SK-N-SH (cell line): ENCODE measurements at regions not wholly inside any gene's neighbourhood (a gene's known extent, or its start where the extent isn't known, plus 50 kb on each side); places are given as distances from the start of the nearest gene placed in this dataset.
A peak's percentile ranks its signal among the peaks of the same experiment; 100 is the strongest.

Experiments used
- CTCF ChIA-PET: fragments of 300-600, 350-600 bp; formaldehyde crosslinking; extraction: SDS; loops from one replicate; lab custom pipeline; 2021; lab: Yijun Ruan, JAX
- POLR2A ChIA-PET: fragments of 350-600 bp; sonication (Branson Sonifier 250); formaldehyde crosslinking; extraction: SDS; loops from one replicate; lab custom pipeline; 2020; ENCODE audit warnings: antibody characterized with exemption, inconsistent platforms; lab: Yijun Ruan, JAX
- DNase-seq: peaks from one replicate; pipeline ENCODE4 v3.0.0; 2012
- H2AFZ ChIP-seq: fragments of 200-600 bp; sonication (generic); 2 replicates; pipeline ENCODE4 v1.8.1; 2016; ENCODE audit warnings: antibody characterized with exemption, mild to moderate bottlenecking, low read depth
- H3F3A ChIP-seq: fragments of 200-600 bp; sonication (generic); replicated peaks from 2 replicates; pipeline ENCODE3; 2016; ENCODE audit warnings: antibody characterized with exemption, mild to moderate bottlenecking; ENCODE audit not compliant: insufficient read depth
- H3K27ac ChIP-seq, 2 experiments: fragments of 200-500 bp in 1 of 2; fragments of 200-600 bp in 1 of 2; sonication (Bioruptor generic) in 1 of 2; sonication (generic), shearing (Covaris generic) in 1 of 2; 2 replicates each; pipeline versions ENCODE4 v1.5.1 to v1.6.1; 2014 to 2016; ENCODE audit warnings: low read depth in 2 of 2, inconsistent platforms in 1 of 2, low read length in 1 of 2, mild to moderate bottlenecking in 1 of 2, mixed read lengths in 1 of 2
- H3K27me3 ChIP-seq: fragments of 200-600 bp; sonication (generic), shearing (Covaris generic); 2 replicates; pipeline ENCODE4 v1.6.1; 2016; ENCODE audit warnings: mixed run types; ENCODE audit not compliant: insufficient read depth
- H3K36me3 ChIP-seq, 2 experiments: fragments of 200-500 bp in 1 of 2; fragments of 200-600 bp in 1 of 2; sonication (Bioruptor generic) in 1 of 2; sonication (generic) in 1 of 2; replicated peaks in 1 of 2; 2 replicates each; pipeline versions ENCODE3 to v1.5.1; 2014 to 2016; ENCODE audit warnings: low read length in 1 of 2, mild to moderate bottlenecking in 1 of 2; ENCODE audit not compliant: insufficient read depth in 2 of 2, control insufficient read depth in 1 of 2
- H3K4me1 ChIP-seq, 2 experiments: fragments of 200-500 bp in 1 of 2; fragments of 200-600 bp in 1 of 2; sonication (Bioruptor generic) in 1 of 2; sonication (generic), shearing (Covaris generic) in 1 of 2; 2 replicates each; pipeline versions ENCODE4 v1.5.1 to v1.6.1; 2014 to 2016; ENCODE audit warnings: low read depth in 1 of 2, low read length in 1 of 2, mixed run types in 1 of 2; ENCODE audit not compliant: insufficient read depth in 2 of 2, control insufficient read depth in 1 of 2
- H3K4me2 ChIP-seq: fragments of 200-600 bp; sonication (generic), shearing (Covaris generic); 2 replicates; pipeline ENCODE4 v1.6.1; 2017; ENCODE audit warnings: mixed run types
- H3K4me3 ChIP-seq, 2 experiments: fragments of 200-500 bp in 1 of 2; fragments of 200-600 bp in 1 of 2; sonication (Bioruptor generic) in 1 of 2; sonication (generic), shearing (Covaris generic) in 1 of 2; 2 replicates each; pipeline versions ENCODE4 v1.5.1 to v1.8.1; 2014 to 2016; ENCODE audit warnings: low read depth in 2 of 2, inconsistent platforms in 1 of 2, low read length in 1 of 2, mild to moderate bottlenecking in 1 of 2, mixed read lengths in 1 of 2, moderate library complexity in 1 of 2
- H3K79me2 ChIP-seq: fragments of 200-600 bp; sonication (generic); 2 replicates; pipeline ENCODE4 v1.8.1; 2017; ENCODE audit warnings: mild to moderate bottlenecking; ENCODE audit not compliant: insufficient read depth
- H3K9ac ChIP-seq: fragments of 200-600 bp; sonication (generic); 2 replicates; pipeline ENCODE4 v1.6.1; 2017; ENCODE audit warnings: mixed run types
- H3K9me2 ChIP-seq: fragments of 200-600 bp; sonication (generic); 2 replicates; pipeline ENCODE4 v1.6.1; 2017; ENCODE audit warnings: mixed run types
- H3K9me3 ChIP-seq: fragments of 200-600 bp; sonication (generic); 2 replicates; pipeline ENCODE4 v1.6.1; 2017; ENCODE audit warnings: mixed run types, mild to moderate bottlenecking, moderate library complexity
- H4K20me1 ChIP-seq: fragments of 200-600 bp; sonication (generic); 2 replicates; pipeline ENCODE4 v1.6.1; 2017; ENCODE audit warnings: mild to moderate bottlenecking, mixed run types; ENCODE audit not compliant: insufficient read depth
- CHD2 ChIP-seq: fragments of 150-350 bp; IDR thresholded peaks from 2 replicates; pipeline ENCODE4 v1.6.1; 2018; ENCODE audit warnings: low read length; ENCODE audit not compliant: partially characterized antibody
- EP300 ChIP-seq, 2 experiments: IDR thresholded peaks; 2 replicates each; pipeline versions ENCODE4 v1.4.0 to v1.6.1; 2012; ENCODE audit warnings: borderline replicate concordance in 1 of 2, low read depth in 1 of 2, low read length in 1 of 2
- FOSL2 ChIP-seq: IDR thresholded peaks from 2 replicates; pipeline ENCODE4 v1.4.0; 2012; ENCODE audit warnings: low read depth, mild to moderate bottlenecking, moderate library complexity, borderline replicate concordance
- FOXJ3 ChIP-seq: sonication (generic); formaldehyde crosslinking; IDR thresholded peaks from 2 replicates; pipeline ENCODE4 v1.5.1; 2020; ENCODE audit warnings: mild to moderate bottlenecking, missing genetic modification reagents
- FOXM1 ChIP-seq: IDR thresholded peaks from 2 replicates; pipeline ENCODE4 v1.4.0; 2012; ENCODE audit warnings: low read depth, mild to moderate bottlenecking
- GATA2 ChIP-seq: sonication (generic); formaldehyde crosslinking; IDR thresholded peaks from 2 replicates; pipeline ENCODE4 v1.5.0; 2020; ENCODE audit warnings: mild to moderate bottlenecking, missing genetic modification reagents
- JUND ChIP-seq: IDR thresholded peaks from 2 replicates; pipeline ENCODE4 v1.4.0; 2012
- RCOR1 ChIP-seq: fragments of 150-350 bp; IDR thresholded peaks from 2 replicates; pipeline ENCODE4 v1.6.1; 2017; ENCODE audit warnings: antibody characterized with exemption, low read length
- REST ChIP-seq: IDR thresholded peaks from 2 replicates; pipeline ENCODE4 v1.6.1; 2012; ENCODE audit warnings: mild to moderate bottlenecking, low read depth, low read length, moderate library complexity
- RFX5 ChIP-seq: IDR thresholded peaks from 2 replicates; pipeline ENCODE4 v1.6.1; 2012; ENCODE audit warnings: mild to moderate bottlenecking, improper control_type of control experiment, low read length
- TAF1 ChIP-seq: IDR thresholded peaks from 2 replicates; pipeline ENCODE4 v1.6.1; 2012; ENCODE audit warnings: low read depth, mild to moderate bottlenecking, low read length, moderate library complexity, borderline replicate concordance
- TEAD4 ChIP-seq: IDR thresholded peaks from 2 replicates; pipeline ENCODE4 v1.4.0; 2012; ENCODE audit warnings: mild to moderate bottlenecking, borderline replicate concordance; ENCODE audit not compliant: insufficient read depth
- WGBS: methylation state at CpG from one replicate; pipeline ENCODE4 v1.1.6; 2017; ENCODE audit warnings: low lambda C conversion rate; 5-methylcytosine and 5-hydroxymethylcytosine counted together
- TF ChIP-seq, protein P1 (sequence below): IDR thresholded peaks from 2 replicates; pipeline ENCODE4; 2012

GRCh38 chr3:157786618-157787017, 283.4 kb upstream of the VEPH1 start:
- Histone ChIP-seq H3K9me2 (no peaks in the 10 kb centered on the region), H2AFZ (peak overlapping the region; percentile 4; the same call in 1 of the 2 replicates), H3K27me3 (no peaks in the 10 kb centered on the region), H3K9ac (peak overlapping the region; percentile 45; the same call in 1 of the 2 replicates), H3K79me2 (no peaks in the 10 kb centered on the region), H3K4me2 (peak overlapping the region; percentile 59), H4K20me1 (no peaks in the 10 kb centered on the region), H3F3A (peaks cover 33% of the 10 kb centered on the region), H3K4me1 (peaks cover 28 to 37% of the 10 kb centered on the region in 2 experiments), H3K27ac (peak overlapping the region; percentile 87 to 96), H3K9me3 (no peaks in the 10 kb centered on the region), H3K4me3 (no peak overlapping the region), H3K36me3 (no peaks in the 10 kb centered on the region)
- ChIA-PET POLR2A (no interaction called here), CTCF (interaction anchor here (0.7 to 0.9 kb wide), 2 partner anchors 32 to 154 kb away, joined by 3 to 4 read pairs; no protein-coding TSS in a partner anchor)
- DNase-seq: peak; percentile 37
- TF ChIP-seq RFX5 (no peak), GATA2 (CRISPR knock-in tag) (peak; percentile 82), CHD2 (peak; percentile 48), FOSL2 (0 out of 2 replicates have a peak, but pooled peaks have one; percentile 8), EP300 (IDR thresholded peaks at IDR 0.05; ENCODE audit: borderline replicate concordance in 1 of 2, low read depth in 1 of 2, low read length in 1 of 2) (peak in 1 of 2 experiments; percentile 82; a peak in 2 of 4 replicates), TAF1 (no peak), FOXM1 (no peak), TEAD4 (no peak), FOXJ3 (CRISPR knock-in tag) (peak; percentile 69), RCOR1 (peak; percentile 93), JUND (peak; percentile 9; the same call in 1 of the 2 replicates), REST (no peak)
- TF ChIP-seq, protein P1, sequence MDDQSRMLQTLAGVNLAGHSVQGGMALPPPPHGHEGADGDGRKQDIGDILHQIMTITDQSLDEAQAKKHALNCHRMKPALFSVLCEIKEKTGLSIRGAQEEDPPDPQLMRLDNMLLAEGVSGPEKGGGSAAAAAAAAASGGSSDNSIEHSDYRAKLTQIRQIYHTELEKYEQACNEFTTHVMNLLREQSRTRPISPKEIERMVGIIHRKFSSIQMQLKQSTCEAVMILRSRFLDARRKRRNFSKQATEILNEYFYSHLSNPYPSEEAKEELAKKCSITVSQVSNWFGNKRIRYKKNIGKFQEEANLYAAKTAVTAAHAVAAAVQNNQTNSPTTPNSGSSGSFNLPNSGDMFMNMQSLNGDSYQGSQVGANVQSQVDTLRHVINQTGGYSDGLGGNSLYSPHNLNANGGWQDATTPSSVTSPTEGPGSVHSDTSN: peak; percentile 52
- WGBS: 6% methylated on average over 4 of the region's 4 CpGs
